Suprapubic skin (tissue), 4 donors: ENCODE measurements at regions not wholly inside any gene's neighbourhood (a gene's known extent, or its start where the extent isn't known, plus 50 kb on each side); places are given as distances from the start of the nearest gene placed in this dataset.

Experiments
- DNase-seq, 2 donors: peaks; one replicate each; pipeline ENCODE4 v3.0.0-alpha.2; 2019; ENCODE audit warnings: low spot score in 2 of 2
- H3K27ac ChIP-seq: fragments of 200-600 bp; sonication (generic); one replicate; pipeline ENCODE4 v1.5.1; 2019
- H3K27me3 ChIP-seq: fragments of 200-600 bp; sonication (generic); one replicate; pipeline ENCODE4 v1.5.1; 2019
- H3K36me3 ChIP-seq: fragments of 200-600 bp; sonication (generic); one replicate; pipeline ENCODE4 v1.5.1; 2019
- H3K4me1 ChIP-seq: fragments of 200-600 bp; sonication (generic); one replicate; pipeline ENCODE4 v1.5.1; 2019
- H3K4me3 ChIP-seq: fragments of 200-600 bp; sonication (generic); one replicate; pipeline ENCODE4 v1.5.1; 2019; ENCODE audit warnings: mild to moderate bottlenecking
- H3K9me3 ChIP-seq: fragments of 200-600 bp; sonication (generic); one replicate; pipeline ENCODE4 v1.5.1; 2019
- EP300 ChIP-seq: sonication (generic); formaldehyde crosslinking; IDR thresholded peaks from one replicate; pipeline ENCODE4 v1.6.1; 2017; ENCODE audit warnings: antibody characterized with exemption
- POLR2A ChIP-seq, 2 donors: fragments of 450-650 bp; IDR thresholded peaks; one replicate each; pipeline ENCODE4 v1.6.1; 2017; ENCODE audit warnings: antibody characterized with exemption in 2 of 2, mild to moderate bottlenecking in 2 of 2, moderate library complexity in 2 of 2
- POLR2AphosphoS5 ChIP-seq, 3 donors: sonication (generic); formaldehyde crosslinking; IDR thresholded peaks; one replicate each; pipeline ENCODE4 v1.6.1; 2017; ENCODE audit warnings: antibody characterized with exemption in 3 of 3
- WGBS: methylation state at CpG from one replicate; pipeline ENCODE4 v1.1.5; 2018; 5-methylcytosine and 5-hydroxymethylcytosine counted together
- TF ChIP-seq, protein P1 (sequence below), 2 donors: fragments of 200-600 bp in 1 of 2; fragments of 450-650 bp in 1 of 2; sonication (generic) in 1 of 2; IDR thresholded peaks; one replicate each; pipeline ENCODE4 v1.5.1; 2016 to 2019; ENCODE audit warnings: antibody characterized with exemption in 2 of 2, mild to moderate bottlenecking in 1 of 2, moderate library complexity in 1 of 2

DNA sequence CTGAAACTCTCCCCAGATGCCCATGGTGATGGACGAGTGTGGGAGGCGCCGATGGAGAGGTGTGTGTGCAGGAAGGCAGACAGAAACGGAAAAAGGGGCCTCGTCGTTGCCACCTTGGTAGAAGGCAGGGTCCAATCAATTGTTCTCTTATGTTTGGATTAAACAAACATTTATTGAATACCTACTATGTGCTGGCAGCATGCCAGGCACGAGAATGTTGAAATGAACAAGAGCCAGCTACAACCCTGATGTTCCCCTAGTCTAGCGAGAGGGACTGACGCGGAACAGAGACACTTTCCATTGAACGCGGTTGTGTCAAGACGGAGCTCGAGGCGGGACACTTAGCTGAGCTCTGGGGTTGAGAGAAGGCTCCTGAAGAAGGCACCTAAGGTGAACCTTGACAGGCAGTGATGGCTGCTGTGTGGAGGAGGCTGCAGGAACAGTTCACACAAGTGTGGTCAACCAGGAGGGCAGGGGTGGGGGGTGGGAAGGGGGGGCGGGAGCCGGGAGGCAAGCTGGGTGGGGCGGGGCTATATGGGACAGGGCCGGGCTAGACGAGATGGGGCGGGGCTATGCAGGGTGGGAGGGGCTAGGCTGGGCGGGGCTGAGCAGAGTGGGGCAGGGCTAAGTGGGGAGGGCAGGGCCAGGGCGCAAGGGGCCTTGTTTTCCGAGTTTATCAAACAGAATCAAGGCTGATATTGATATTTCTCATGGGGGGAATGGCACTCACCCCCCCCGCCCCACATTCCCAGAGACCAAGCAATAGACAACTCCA is 181.0 kb downstream of the GATA3 start:
- no peaks in the 10 kb centered on the region for H3K27me3 ChIP-seq
- H3K36me3 ChIP-seq: no peaks in the 10 kb centered on the region
- DNase-seq: no peak
- no peak for TF ChIP-seq POLR2A (IDR thresholded peaks at IDR 0.05)
- TF ChIP-seq, protein P1, sequence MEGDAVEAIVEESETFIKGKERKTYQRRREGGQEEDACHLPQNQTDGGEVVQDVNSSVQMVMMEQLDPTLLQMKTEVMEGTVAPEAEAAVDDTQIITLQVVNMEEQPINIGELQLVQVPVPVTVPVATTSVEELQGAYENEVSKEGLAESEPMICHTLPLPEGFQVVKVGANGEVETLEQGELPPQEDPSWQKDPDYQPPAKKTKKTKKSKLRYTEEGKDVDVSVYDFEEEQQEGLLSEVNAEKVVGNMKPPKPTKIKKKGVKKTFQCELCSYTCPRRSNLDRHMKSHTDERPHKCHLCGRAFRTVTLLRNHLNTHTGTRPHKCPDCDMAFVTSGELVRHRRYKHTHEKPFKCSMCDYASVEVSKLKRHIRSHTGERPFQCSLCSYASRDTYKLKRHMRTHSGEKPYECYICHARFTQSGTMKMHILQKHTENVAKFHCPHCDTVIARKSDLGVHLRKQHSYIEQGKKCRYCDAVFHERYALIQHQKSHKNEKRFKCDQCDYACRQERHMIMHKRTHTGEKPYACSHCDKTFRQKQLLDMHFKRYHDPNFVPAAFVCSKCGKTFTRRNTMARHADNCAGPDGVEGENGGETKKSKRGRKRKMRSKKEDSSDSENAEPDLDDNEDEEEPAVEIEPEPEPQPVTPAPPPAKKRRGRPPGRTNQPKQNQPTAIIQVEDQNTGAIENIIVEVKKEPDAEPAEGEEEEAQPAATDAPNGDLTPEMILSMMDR (IDR thresholded peaks at IDR 0.05): no peak
- TF ChIP-seq POLR2AphosphoS5 (IDR thresholded peaks at IDR 0.05): no peak
- no peak for TF ChIP-seq EP300
- no peaks in the 10 kb centered on the region for H3K4me1 ChIP-seq
- H3K4me3 ChIP-seq: no peak overlapping the region
- 77% methylated on average over 25 of the region's 25 CpGs for WGBS
- no peak overlapping the region for H3K27ac ChIP-seq
- no peaks in the 10 kb centered on the region for H3K9me3 ChIP-seq

GRCh38 chr10:8238986-8239385 is 184.5 kb downstream of the GATA3 start:
- no peak for TF ChIP-seq EP300
- TF ChIP-seq POLR2AphosphoS5 (IDR thresholded peaks at IDR 0.05): no peak
- TF ChIP-seq, protein P1 (IDR thresholded peaks at IDR 0.05): no peak
- no peak for TF ChIP-seq POLR2A (IDR thresholded peaks at IDR 0.05)
- DNase-seq: no peak
- Histone ChIP-seq H3K4me3 (no peak overlapping the region), H3K27me3 (no peaks in the 10 kb centered on the region), H3K27ac (no peak overlapping the region), H3K4me1 (no peaks in the 10 kb centered on the region), H3K9me3 (no peaks in the 10 kb centered on the region), H3K36me3 (no peaks in the 10 kb centered on the region)
- WGBS: 73% methylated on average over 7 of the region's 7 CpGs

- 83% methylated on average over 2 of the region's 2 CpGs for WGBS
- H3K4me1 ChIP-seq: no peaks in the 10 kb centered on the region
- no peaks in the 10 kb centered on the region for H3K9me3 ChIP-seq
- no peaks in the 10 kb centered on the region for H3K27me3 ChIP-seq
- TF ChIP-seq, protein P1 (IDR thresholded peaks at IDR 0.05): no peak
- TF ChIP-seq EP300 (no peak), POLR2A (IDR thresholded peaks at IDR 0.05) (no peak), POLR2AphosphoS5 (IDR thresholded peaks at IDR 0.05) (no peak)
- H3K4me3 ChIP-seq: no peak overlapping the region
- DNase-seq: no peak
- H3K36me3 ChIP-seq: no peaks in the 10 kb centered on the region
- H3K27ac ChIP-seq: no peak overlapping the region
These were observed 186.4 kb downstream of the GATA3 start for GRCh38 chr10:8240861-8241260.

DNA sequence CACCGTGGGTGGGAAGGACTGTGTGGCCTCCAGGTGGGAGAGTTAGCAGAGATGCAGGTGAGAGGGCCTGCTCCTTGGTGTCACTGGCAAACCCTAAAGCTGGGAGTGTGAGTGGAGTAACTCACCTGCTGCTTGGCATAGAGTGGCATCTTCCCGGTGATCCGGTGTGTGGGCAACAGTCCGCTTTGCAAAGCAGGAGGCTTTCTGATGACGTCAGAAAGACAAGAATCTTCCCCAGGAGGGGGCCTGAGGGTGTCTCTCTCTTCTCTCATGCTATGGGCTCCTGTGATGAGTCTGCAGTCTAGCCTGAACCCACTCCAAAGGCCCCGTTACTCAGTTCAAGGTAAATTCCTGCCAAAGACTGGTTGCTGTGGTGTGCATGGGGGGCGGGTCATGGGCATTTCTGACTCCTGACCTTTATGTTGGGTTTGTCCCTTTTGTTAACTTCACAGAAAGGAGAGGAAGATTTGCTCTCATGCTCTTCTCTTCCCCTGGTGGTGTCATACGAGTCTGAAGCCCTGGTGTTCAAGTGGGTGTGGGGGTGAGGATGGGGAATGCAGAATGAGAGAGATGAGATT is 187.9 kb downstream of the GATA3 start:
- peaks cover 12% of the 10 kb centered on the region for H3K9me3 ChIP-seq
- no peak for DNase-seq
- no peak overlapping the region for H3K4me3 ChIP-seq
- 67% methylated on average over 8 of the region's 8 CpGs for WGBS
- H3K4me1 ChIP-seq: no peaks in the 10 kb centered on the region
- TF ChIP-seq POLR2A (IDR thresholded peaks at IDR 0.05) (no peak), POLR2AphosphoS5 (IDR thresholded peaks at IDR 0.05) (no peak), EP300 (no peak)
- TF ChIP-seq, protein P1 (IDR thresholded peaks at IDR 0.05): no peak
- H3K27me3 ChIP-seq: no peaks in the 10 kb centered on the region
- H3K27ac ChIP-seq: no peak overlapping the region
- no peaks in the 10 kb centered on the region for H3K36me3 ChIP-seq

GRCh38 chr10:8245131-8245813 is 190.8 kb downstream of the GATA3 start:
- WGBS: 44% methylated on average over 8 of the region's 8 CpGs
- Histone ChIP-seq H3K27ac (no peak overlapping the region), H3K36me3 (no peaks in the 10 kb centered on the region), H3K27me3 (no peaks in the 10 kb centered on the region), H3K4me3 (no peak overlapping the region), H3K4me1 (no peaks in the 10 kb centered on the region), H3K9me3 (peaks cover 12% of the 10 kb centered on the region)
- DNase-seq: no peak
- TF ChIP-seq POLR2A (IDR thresholded peaks at IDR 0.05) (no peak), POLR2AphosphoS5 (IDR thresholded peaks at IDR 0.05) (no peak), EP300 (no peak)
- TF ChIP-seq, protein P1 (IDR thresholded peaks at IDR 0.05): no peak
